ENCODE measurements at regions not wholly inside any gene's neighbourhood (a gene's known extent, or its start where the extent isn't known, plus 50 kb on each side); places are given as distances from the start of the nearest gene placed in this dataset.

- Histone ChIP-seq H3K36me3 (ENCODE audit: control insufficient read depth, low read depth, low read length) (no peaks in the 10 kb centered on the region), H3K27ac (ENCODE audit: low read length) (no peak overlapping the region), H3K9me3 (ENCODE audit: control insufficient read depth, low read depth, low read length) (no peaks in the 10 kb centered on the region), H3K9ac (ENCODE audit: low read length) (no peak overlapping the region), H3K27me3 (ENCODE audit: control insufficient read depth, insufficient read depth, low read length) (no peaks in the 10 kb centered on the region), H3K4me1 (ENCODE audit: control insufficient read depth, low read depth, low read length) (no peaks in the 10 kb centered on the region), H3K4me3 (ENCODE audit: low read length) (no peak overlapping the region)
Observed at GRCh38 chr20:24045621-24046318, 57.2 kb upstream of the GGTLC1 start.

DNA sequence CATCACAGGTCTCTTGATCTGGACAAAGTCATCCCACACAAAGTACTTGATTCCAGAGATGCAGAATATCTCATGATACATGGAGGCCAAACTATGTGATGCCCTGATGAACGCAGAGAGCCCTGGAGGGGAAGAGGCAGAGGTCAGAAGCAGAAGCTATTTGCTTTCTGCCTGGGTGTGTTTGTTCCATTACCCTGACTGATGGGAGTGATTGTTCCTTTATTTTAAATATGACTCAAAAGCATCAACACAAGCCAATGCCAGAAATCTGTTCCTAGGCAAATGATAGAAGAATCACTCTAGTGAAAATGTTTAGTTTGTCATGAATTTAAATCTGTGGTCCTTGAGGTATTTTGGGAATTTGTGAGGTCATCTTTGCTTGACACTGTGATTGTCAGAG, 54.7 kb upstream of the GGTLC1 start:
- no peaks in the 10 kb centered on the region for H3K36me3 ChIP-seq (ENCODE audit: control insufficient read depth, low read depth, low read length)
- H3K9me3 ChIP-seq (ENCODE audit: control insufficient read depth, low read depth, low read length) = no peaks in the 10 kb centered on the region
- H3K4me1 ChIP-seq (ENCODE audit: control insufficient read depth, low read depth, low read length) = no peaks in the 10 kb centered on the region
- no peaks in the 10 kb centered on the region for H3K27me3 ChIP-seq (ENCODE audit: control insufficient read depth, insufficient read depth, low read length)
- H3K9ac ChIP-seq (ENCODE audit: low read length) = no peak overlapping the region
- no peak overlapping the region for H3K27ac ChIP-seq (ENCODE audit: low read length)
- H3K4me3 ChIP-seq (ENCODE audit: low read length) = no peak overlapping the region

GRCh38 chr20:24042646-24043045, 54.1 kb upstream of the GGTLC1 start:
- Histone ChIP-seq H3K4me3 (ENCODE audit: low read length) (no peak overlapping the region), H3K9ac (ENCODE audit: low read length) (no peak overlapping the region), H3K36me3 (ENCODE audit: control insufficient read depth, low read depth, low read length) (no peaks in the 10 kb centered on the region), H3K27me3 (ENCODE audit: control insufficient read depth, insufficient read depth, low read length) (no peaks in the 10 kb centered on the region), H3K9me3 (ENCODE audit: control insufficient read depth, low read depth, low read length) (no peaks in the 10 kb centered on the region), H3K4me1 (ENCODE audit: control insufficient read depth, low read depth, low read length) (no peaks in the 10 kb centered on the region), H3K27ac (ENCODE audit: low read length) (no peak overlapping the region)

DNA sequence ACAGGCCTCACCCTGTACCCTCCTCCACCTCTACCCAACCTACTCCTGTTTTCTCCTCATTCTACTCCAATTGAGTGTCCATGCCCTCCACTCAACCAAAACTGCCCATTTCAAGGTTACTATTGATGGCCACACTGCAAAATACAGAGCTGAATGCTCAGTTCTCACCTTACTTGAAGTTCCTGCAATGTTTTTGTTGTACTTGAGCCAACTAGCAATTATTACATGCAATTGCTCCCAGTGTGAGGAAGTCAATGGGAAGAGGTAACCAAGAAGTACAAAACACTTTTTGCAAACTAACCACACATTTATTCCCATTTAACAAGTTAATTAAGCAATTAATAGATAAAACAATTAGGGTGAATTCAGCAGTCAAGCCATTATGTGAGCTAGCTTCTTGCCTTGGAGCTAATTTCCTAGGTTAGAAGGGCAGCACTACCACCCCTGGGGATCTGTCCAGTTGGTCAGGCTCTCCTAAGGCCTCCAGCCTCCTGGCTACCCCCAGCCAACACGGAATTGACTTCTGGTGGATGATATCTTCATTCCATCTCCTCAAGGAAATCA, 52.4 kb upstream of the GGTLC1 start:
- H3K27ac ChIP-seq (ENCODE audit: low read length) = no peak overlapping the region
- H3K9me3 ChIP-seq (ENCODE audit: control insufficient read depth, low read depth, low read length) = no peaks in the 10 kb centered on the region
- H3K9ac ChIP-seq (ENCODE audit: low read length) = no peak overlapping the region
- H3K36me3 ChIP-seq (ENCODE audit: control insufficient read depth, low read depth, low read length) = no peaks in the 10 kb centered on the region
- H3K4me1 ChIP-seq (ENCODE audit: control insufficient read depth, low read depth, low read length) = no peaks in the 10 kb centered on the region
- no peaks in the 10 kb centered on the region for H3K27me3 ChIP-seq (ENCODE audit: control insufficient read depth, insufficient read depth, low read length)
- H3K4me3 ChIP-seq (ENCODE audit: low read length) = no peak overlapping the region

DNA sequence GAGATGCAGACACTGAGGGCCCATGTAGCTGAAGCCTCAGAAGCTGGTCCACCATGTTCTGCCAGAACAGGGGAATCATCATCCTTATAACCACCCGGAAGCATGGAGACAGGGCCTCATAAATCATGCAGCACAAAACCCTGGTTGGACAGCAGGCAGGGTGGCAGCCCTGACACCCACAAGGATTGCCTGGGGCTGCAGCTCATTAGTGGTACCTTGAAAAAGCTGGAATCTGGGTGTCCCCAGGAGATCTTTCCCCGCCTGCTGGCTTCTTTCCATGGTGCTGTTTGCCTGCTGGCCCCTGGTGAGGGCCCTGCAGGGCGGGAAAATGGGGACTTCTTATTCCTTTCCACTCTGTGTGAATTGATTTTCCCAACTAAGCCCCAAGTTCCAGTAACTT, 50.6 kb upstream of the GGTLC1 start:
- Histone ChIP-seq H3K4me3 (ENCODE audit: low read length) (no peak overlapping the region), H3K36me3 (ENCODE audit: control insufficient read depth, low read depth, low read length) (no peaks in the 10 kb centered on the region), H3K9ac (ENCODE audit: low read length) (no peak overlapping the region), H3K4me1 (ENCODE audit: control insufficient read depth, low read depth, low read length) (no peaks in the 10 kb centered on the region), H3K9me3 (ENCODE audit: control insufficient read depth, low read depth, low read length) (no peaks in the 10 kb centered on the region), H3K27ac (ENCODE audit: low read length) (no peak overlapping the region), H3K27me3 (ENCODE audit: control insufficient read depth, insufficient read depth, low read length) (no peaks in the 10 kb centered on the region)
